HepG2 (cell line): ENCODE measurements at regions not wholly inside any gene's neighbourhood (a gene's known extent, or its start where the extent isn't known, plus 50 kb on each side); places are given as distances from the start of the nearest gene placed in this dataset.
A peak's percentile ranks its signal among the peaks of the same experiment; 100 is the strongest.

Experiments used
- AHDC1 ChIP-seq: sonication (generic); formaldehyde crosslinking; IDR thresholded peaks from 2 replicates; pipeline ENCODE4 v1.5.1; 2020; ENCODE audit warnings: mild to moderate bottlenecking, missing genetic modification reagents, borderline replicate concordance
- FOXA3 ChIP-seq: IDR thresholded peaks from 2 replicates; pipeline ENCODE4 v1.6.1; 2016; ENCODE audit warnings: missing genetic modification reagents, missing compliant biosample characterization
- GPN1 ChIP-seq: sonication (generic); formaldehyde crosslinking; IDR thresholded peaks from 2 replicates; pipeline ENCODE4 v1.5.1; 2020; ENCODE audit warnings: missing genetic modification reagents, borderline replicate concordance
- GTF2F1 ChIP-seq: fragments of 150-350 bp; IDR thresholded peaks from 2 replicates; pipeline ENCODE4 v1.6.1; 2014; ENCODE audit warnings: low read length
- KIAA2018 ChIP-seq: sonication (generic); formaldehyde crosslinking; IDR thresholded peaks from 2 replicates; pipeline ENCODE4 v1.5.0; 2020; ENCODE audit warnings: mild to moderate bottlenecking, missing genetic modification reagents, borderline replicate concordance
- PITX1 ChIP-seq: sonication (generic); formaldehyde crosslinking; IDR thresholded peaks from 2 replicates; pipeline ENCODE4 v1.5.1; 2020; ENCODE audit warnings: mild to moderate bottlenecking, missing genetic modification reagents
- RFX5 ChIP-seq: IDR thresholded peaks from 2 replicates; pipeline ENCODE4 v1.6.1; 2011; ENCODE audit warnings: low read depth, low read length, improper control_type of control experiment
- ZEB1 ChIP-seq: IDR thresholded peaks from 2 replicates; pipeline ENCODE4 v1.6.1; 2012; ENCODE audit warnings: mild to moderate bottlenecking, low read depth, inconsistent platforms; ENCODE audit not compliant: insufficient replicate concordance
- ZFP36L1 ChIP-seq: sonication (generic); formaldehyde crosslinking; IDR thresholded peaks from 2 replicates; pipeline ENCODE4 v1.8.0; 2022; ENCODE audit warnings: mild to moderate bottlenecking, missing genetic modification reagents, moderate library complexity
- ZNF235 ChIP-seq: sonication (generic); formaldehyde crosslinking; IDR thresholded peaks from 2 replicates; pipeline ENCODE4 v1.8.1; 2023; ENCODE audit warnings: mild to moderate bottlenecking, missing genetic modification reagents, borderline replicate concordance
- ZNF276 ChIP-seq: sonication (generic); formaldehyde crosslinking; IDR thresholded peaks from 2 replicates; pipeline ENCODE4 v1.4.0; 2020; ENCODE audit warnings: mild to moderate bottlenecking, low read depth, missing genetic modification reagents
- ZNF354B ChIP-seq: sonication (generic); formaldehyde crosslinking; IDR thresholded peaks from 2 replicates; pipeline ENCODE4 v1.8.0; 2022; ENCODE audit warnings: mild to moderate bottlenecking, missing genetic modification reagents
- ZNF441 ChIP-seq: sonication (generic); formaldehyde crosslinking; IDR thresholded peaks from 2 replicates; pipeline ENCODE4 v1.7.0; 2021; ENCODE audit warnings: missing genetic modification reagents, borderline replicate concordance

- TF ChIP-seq AHDC1 (CRISPR knock-in tag): peak; percentile 90
- TF ChIP-seq ZNF354B: no peak
- TF ChIP-seq ZNF441 (CRISPR knock-in tag): no peak
- TF ChIP-seq PITX1 (CRISPR knock-in tag): peak; percentile 65; the same call in 1 of the 2 replicates
- no peak for TF ChIP-seq GTF2F1
- TF ChIP-seq RFX5: no peak
- TF ChIP-seq ZFP36L1 (CRISPR knock-in tag): no peak
- no peak for TF ChIP-seq KIAA2018
- TF ChIP-seq ZEB1: no peak
- TF ChIP-seq ZNF276 (CRISPR knock-in tag): no peak
- no peak for TF ChIP-seq GPN1 (CRISPR knock-in tag)
- no peak for TF ChIP-seq ZNF235 (CRISPR knock-in tag)
- TF ChIP-seq FOXA3 (CRISPR knock-in tag): peak; percentile 93
These were observed 352.2 kb downstream of the TFEC start (continued) for GRCh38 chr7:115678086-115678982.
